Esophagus squamous epithelium (tissue), 5 donors: ENCODE measurements at regions not wholly inside any gene's neighbourhood (a gene's known extent, or its start where the extent isn't known, plus 50 kb on each side); places are given as distances from the start of the nearest gene placed in this dataset.

Experiments used
- DNase-seq: peaks from one replicate; lab custom pipeline; 2025; lab: John Stamatoyannopoulos, UW
- H3K27ac ChIP-seq, 4 donors: fragments of 200-600 bp; sonication (generic); one replicate each; pipeline ENCODE4 v1.5.1; 2016 to 2019; ENCODE audit warnings: mild to moderate bottlenecking in 1 of 4
- H3K27me3 ChIP-seq, 4 donors: fragments of 200-600 bp; sonication (generic); 1 replicate in 3 of 4; 2 replicates in 1 of 4; pipeline versions ENCODE4 v1.5.1 to v1.6.0; 2017 to 2021; ENCODE audit warnings: antibody characterized with exemption in 1 of 4
- H3K36me3 ChIP-seq, 3 donors: fragments of 200-600 bp; sonication (generic); one replicate each; pipeline ENCODE4 v1.5.1; 2016 to 2019
- H3K4me1 ChIP-seq, 3 donors: fragments of 200-600 bp; sonication (generic); one replicate each; pipeline ENCODE4 v1.5.1; 2017 to 2019
- H3K4me3 ChIP-seq, 4 donors: fragments of 200-600 bp; sonication (generic); 1 replicate in 3 of 4; 2 replicates in 1 of 4; pipeline ENCODE4 v1.5.1; 2016 to 2019; ENCODE audit warnings: mild to moderate bottlenecking in 2 of 4, moderate library complexity in 1 of 4
- H3K9me3 ChIP-seq, 3 donors: fragments of 200-600 bp; sonication (generic); one replicate each; pipeline ENCODE4 v1.5.1; 2016 to 2019
- CTCF ChIP-seq, 6 experiments: fragments of 450-650 bp in 4 of 6; fragments of 200-600 bp in 2 of 6; sonication (generic) in 2 of 6; IDR thresholded peaks; one replicate each; pipeline ENCODE4 v1.5.1; 2016 to 2019; ENCODE audit warnings: antibody characterized with exemption in 6 of 6, mild to moderate bottlenecking in 4 of 6, moderate library complexity in 4 of 6
- POLR2A ChIP-seq, 4 donors: fragments of 450-650 bp; IDR thresholded peaks; one replicate each; pipeline ENCODE4 v1.6.1; 2017; ENCODE audit warnings: antibody characterized with exemption in 4 of 4, mild to moderate bottlenecking in 4 of 4, moderate library complexity in 3 of 4
- WGBS, 2 donors: methylation state at CpG; one replicate each; pipeline ENCODE4 v1.1.5; 2018; 5-methylcytosine and 5-hydroxymethylcytosine counted together
- intact Hi-C: fragments of 100-400 bp; cut with DNase I; formaldehyde crosslinking; loops from one replicate; pipeline ENCODE4 v1.15.0; 2022
- donor health status: DM: yes; HTN: yes; CAD: no.

GRCh38 chr3:106114220-106114619 lies 245.4 kb upstream of the CBLB start:
- no peak for TF ChIP-seq POLR2A (IDR thresholded peaks at IDR 0.05)
- no peak for TF ChIP-seq CTCF (IDR thresholded peaks at IDR 0.05)
- Histone ChIP-seq H3K9me3 (no peaks in the 10 kb centered on the region), H3K27me3 (no peaks in the 10 kb centered on the region), H3K4me3 (no peak overlapping the region), H3K27ac (no peak overlapping the region), H3K4me1 (peaks cover 0 to 7% (median 0%) of the 10 kb centered on the region in 3 donors), H3K36me3 (no peaks in the 10 kb centered on the region)
- DNase-seq, result no peak
- intact Hi-C loops, result no loop called here
- 75 to 76% methylated on average over 1 of the region's 1 CpG for WGBS, 2 donors

GRCh38 chr3:106114848-106115247 lies 246.0 kb upstream of the CBLB start:
- peaks cover 0 to 11% (median 0%) of the 10 kb centered on the region in 3 donors for H3K4me1 ChIP-seq
- H3K27ac ChIP-seq, result no peak overlapping the region
- TF ChIP-seq POLR2A (IDR thresholded peaks at IDR 0.05) (no peak), CTCF (IDR thresholded peaks at IDR 0.05) (no peak)
- no peak overlapping the region for H3K4me3 ChIP-seq
- H3K9me3 ChIP-seq, result no peaks in the 10 kb centered on the region
- DNase-seq, result no peak
- H3K36me3 ChIP-seq, result no peaks in the 10 kb centered on the region
- intact Hi-C loops, result no loop called here
- no peaks in the 10 kb centered on the region for H3K27me3 ChIP-seq

GRCh38 chr3:106115557-106115956 lies 246.7 kb upstream of the CBLB start:
- H3K4me1 ChIP-seq, result peaks cover 0 to 18% (median 0%) of the 10 kb centered on the region in 3 donors
- 95 to 96% methylated on average over 2 of the region's 2 CpGs for WGBS, 2 donors
- DNase-seq, result no peak
- H3K4me3 ChIP-seq, result no peak overlapping the region
- TF ChIP-seq CTCF (IDR thresholded peaks at IDR 0.05), result no peak
- TF ChIP-seq POLR2A (IDR thresholded peaks at IDR 0.05), result no peak
- no peaks in the 10 kb centered on the region for H3K36me3 ChIP-seq
- intact Hi-C loops, result no loop called here
- no peaks in the 10 kb centered on the region for H3K27me3 ChIP-seq
- no peaks in the 10 kb centered on the region for H3K9me3 ChIP-seq
- H3K27ac ChIP-seq, result no peak overlapping the region

- H3K4me3 ChIP-seq, result no peak overlapping the region
- 88 to 98% methylated on average over 3 to 7 of the region's 7 CpGs for WGBS, 2 donors
- intact Hi-C loops, result no loop called here
- H3K27me3 ChIP-seq, result no peaks in the 10 kb centered on the region
- DNase-seq, result no peak
- peaks cover 0 to 19% (median 0%) of the 10 kb centered on the region in 3 donors for H3K4me1 ChIP-seq
- H3K36me3 ChIP-seq, result no peaks in the 10 kb centered on the region
- H3K27ac ChIP-seq, result no peak overlapping the region
- no peaks in the 10 kb centered on the region for H3K9me3 ChIP-seq
- TF ChIP-seq POLR2A (IDR thresholded peaks at IDR 0.05) (no peak), CTCF (IDR thresholded peaks at IDR 0.05) (no peak)
Measured at GRCh38 chr3:106116733-106117489, 248.1 kb upstream of the CBLB start.

GRCh38 chr3:106117490-106117858 lies 248.7 kb upstream of the CBLB start:
- no peak for DNase-seq
- WGBS, 2 donors, result 49 to 51% methylated on average over 2 to 3 of the region's 3 CpGs
- Histone ChIP-seq H3K4me3 (no peak overlapping the region), H3K27ac (no peak overlapping the region), H3K27me3 (no peaks in the 10 kb centered on the region), H3K4me1 (peaks cover 0 to 19% (median 0%) of the 10 kb centered on the region in 3 donors), H3K9me3 (no peaks in the 10 kb centered on the region), H3K36me3 (no peaks in the 10 kb centered on the region)
- intact Hi-C loops, result no loop called here
- TF ChIP-seq CTCF (IDR thresholded peaks at IDR 0.05) (no peak), POLR2A (IDR thresholded peaks at IDR 0.05) (no peak)
